IPS DF 4.7 (cell line): ENCODE measurements at regions not wholly inside any gene's neighbourhood (a gene's known extent, or its start where the extent isn't known, plus 50 kb on each side); places are given as distances from the start of the nearest gene placed in this dataset.

Source experiments
- DNase-seq: peaks from one replicate; pipeline ENCODE4 v3.0.0-alpha.2; 2013; ENCODE audit warnings: low spot score; ENCODE audit errors: extremely low read depth

- DNase-seq = no peak
Measured at GRCh38 chr3:181660337-181660736, 51.4 kb upstream of the SOX2 start.

DNA sequence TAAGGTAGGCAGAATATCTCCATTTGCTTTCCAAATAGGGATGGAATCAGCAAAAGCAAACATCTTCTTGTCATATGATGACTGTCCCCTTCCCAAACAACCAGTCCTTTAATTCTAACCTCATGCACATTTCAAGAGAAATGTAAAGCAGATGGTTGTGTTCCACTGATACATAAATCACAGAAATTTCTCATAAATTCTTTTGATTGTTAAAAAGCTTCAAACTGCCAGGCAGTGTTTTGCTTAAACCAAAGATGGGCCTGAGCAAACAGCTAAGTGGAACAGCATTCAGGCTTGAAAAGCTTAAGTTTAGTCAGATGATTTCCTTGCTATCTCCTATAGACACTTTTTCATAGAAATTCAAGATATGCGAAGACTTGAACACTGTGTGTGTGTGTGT lies 74.3 kb upstream of the SOX2 start:
- DNase-seq = no peak

- DNase-seq = no peak
Measured at GRCh38 chr3:181637056-181637455, 74.7 kb upstream of the SOX2 start.

DNA sequence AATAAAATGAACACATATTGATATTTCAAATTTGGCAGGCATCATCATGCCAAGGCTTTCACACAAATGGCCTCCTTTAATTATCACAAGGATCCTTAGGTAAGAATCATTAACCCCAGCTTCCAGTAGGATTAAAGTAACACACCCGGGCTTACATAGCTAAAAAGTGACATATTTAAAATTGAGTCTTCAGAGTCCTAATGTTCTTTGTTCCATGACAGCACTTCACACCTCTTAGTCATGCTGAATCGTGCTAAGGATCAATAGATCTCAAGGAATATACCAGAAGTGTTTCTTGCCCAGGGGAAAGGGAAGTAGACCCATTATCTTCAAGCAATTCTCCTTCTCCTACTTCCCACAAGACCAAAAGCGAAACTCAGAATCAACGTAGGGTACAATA lies 76.6 kb upstream of the SOX2 start:
- DNase-seq = no peak

DNA sequence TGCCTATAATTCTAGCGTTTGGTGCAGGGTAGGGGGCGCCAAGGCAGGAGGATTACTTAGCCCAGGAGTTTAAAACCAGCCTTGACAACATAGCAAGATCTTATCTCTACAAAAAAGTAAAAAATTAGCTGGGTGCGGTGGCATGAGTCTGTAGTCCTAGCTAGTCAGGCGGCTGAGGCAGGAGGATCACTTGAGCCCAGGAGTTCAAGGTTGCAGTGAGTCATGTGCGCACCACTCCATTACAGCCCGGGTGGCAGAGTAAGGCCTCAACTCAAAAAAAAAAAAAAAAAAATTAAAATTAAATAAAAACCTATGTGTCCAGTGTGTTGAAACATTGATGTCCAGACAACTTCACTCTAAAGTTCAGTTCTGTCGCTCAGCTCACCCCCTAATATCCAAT lies 78.2 kb upstream of the SOX2 start:
- DNase-seq = no peak

- DNase-seq = no peak
Measured at GRCh38 chr3:181631901-181632300, 79.8 kb upstream of the SOX2 start.

GRCh38 chr3:181630853-181631252 lies 80.9 kb upstream of the SOX2 start:
- no peak for DNase-seq

GRCh38 chr3:181629711-181630110 lies 82.0 kb upstream of the SOX2 start:
- DNase-seq = no peak

DNA sequence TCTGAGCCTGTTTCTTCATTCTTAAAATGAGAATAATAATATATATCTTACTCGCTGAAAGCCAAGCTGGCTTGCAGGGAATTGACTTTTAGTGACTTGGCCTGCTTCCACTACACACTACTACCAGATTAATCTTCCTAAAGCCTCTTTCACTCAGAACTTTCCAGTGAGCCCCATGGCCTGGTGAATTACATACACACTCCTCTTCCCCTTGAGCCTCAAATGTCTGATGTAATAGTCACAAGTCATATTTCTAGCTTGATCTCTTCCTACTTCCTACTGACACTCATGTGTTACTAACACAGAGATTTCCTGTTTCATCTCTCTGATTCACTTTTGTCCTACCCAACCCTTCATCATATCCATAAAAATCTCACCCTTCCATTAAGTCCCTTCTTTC lies 82.7 kb upstream of the SOX2 start:
- no peak for DNase-seq

- DNase-seq = no peak
Measured at GRCh38 chr3:181628384-181628783, 83.3 kb upstream of the SOX2 start.

GRCh38 chr3:181626036-181626435 lies 85.7 kb upstream of the SOX2 start:
- DNase-seq = no peak

GRCh38 chr3:181623924-181624694 lies 87.6 kb upstream of the SOX2 start:
- no peak for DNase-seq

DNA sequence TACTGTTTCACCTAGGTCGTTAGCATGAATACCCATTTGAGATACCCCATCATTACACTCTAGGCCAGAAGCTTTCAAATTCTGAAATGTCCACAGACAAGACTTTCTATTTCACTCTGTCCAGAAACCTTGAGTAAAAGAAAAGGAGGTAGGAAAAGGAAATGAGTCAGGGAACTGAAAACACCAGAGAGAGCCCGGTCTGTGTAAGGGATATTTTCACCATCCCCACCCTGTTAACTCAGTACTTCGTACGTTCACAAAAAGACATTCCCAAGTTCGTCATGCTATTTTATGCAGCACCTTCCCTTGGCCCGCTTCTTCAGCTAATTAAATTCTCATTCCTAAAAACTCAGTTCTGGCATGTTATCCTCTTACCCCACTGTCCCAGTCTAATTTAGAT lies 89.4 kb upstream of the SOX2 start:
- DNase-seq = no peak

DNA sequence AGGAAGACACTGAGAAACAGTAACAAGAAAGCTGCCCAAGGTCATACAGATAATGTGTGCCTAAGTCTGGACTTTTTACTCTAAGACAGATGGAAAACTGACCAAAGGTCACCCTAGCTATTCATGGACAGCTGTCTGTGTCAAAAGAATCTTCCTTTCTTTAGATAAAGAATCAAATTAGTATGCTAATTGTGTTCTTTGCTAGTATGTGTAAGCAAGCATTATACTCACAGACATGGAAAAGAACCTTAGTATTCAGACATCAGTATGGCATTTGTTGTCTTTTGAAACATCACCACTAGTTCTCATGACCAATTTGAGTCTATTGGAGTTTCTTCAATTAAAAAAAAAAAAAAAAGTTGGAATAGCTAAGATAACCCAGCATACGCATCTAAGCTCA lies 91.8 kb upstream of the SOX2 start:
- no peak for DNase-seq

DNA sequence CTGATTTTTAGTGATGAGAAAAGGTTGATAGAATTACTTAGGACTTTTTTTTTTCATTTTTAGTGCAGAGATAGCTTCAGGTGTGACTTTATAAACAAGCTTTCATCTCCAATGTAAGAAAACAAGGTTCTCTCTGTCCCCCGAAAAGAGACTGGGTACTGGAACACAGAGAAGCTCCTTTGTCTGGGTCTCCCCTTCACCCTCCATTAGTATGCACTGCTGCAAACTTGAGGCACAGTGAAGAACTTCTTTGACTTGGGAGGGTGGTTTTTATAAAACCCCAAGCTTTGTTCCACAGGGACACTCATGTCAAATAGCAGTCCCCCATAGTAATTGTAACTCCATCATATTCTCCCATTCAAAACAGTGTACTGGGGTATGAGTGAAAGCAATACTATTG lies 93.5 kb upstream of the SOX2 start:
- no peak for DNase-seq

DNA sequence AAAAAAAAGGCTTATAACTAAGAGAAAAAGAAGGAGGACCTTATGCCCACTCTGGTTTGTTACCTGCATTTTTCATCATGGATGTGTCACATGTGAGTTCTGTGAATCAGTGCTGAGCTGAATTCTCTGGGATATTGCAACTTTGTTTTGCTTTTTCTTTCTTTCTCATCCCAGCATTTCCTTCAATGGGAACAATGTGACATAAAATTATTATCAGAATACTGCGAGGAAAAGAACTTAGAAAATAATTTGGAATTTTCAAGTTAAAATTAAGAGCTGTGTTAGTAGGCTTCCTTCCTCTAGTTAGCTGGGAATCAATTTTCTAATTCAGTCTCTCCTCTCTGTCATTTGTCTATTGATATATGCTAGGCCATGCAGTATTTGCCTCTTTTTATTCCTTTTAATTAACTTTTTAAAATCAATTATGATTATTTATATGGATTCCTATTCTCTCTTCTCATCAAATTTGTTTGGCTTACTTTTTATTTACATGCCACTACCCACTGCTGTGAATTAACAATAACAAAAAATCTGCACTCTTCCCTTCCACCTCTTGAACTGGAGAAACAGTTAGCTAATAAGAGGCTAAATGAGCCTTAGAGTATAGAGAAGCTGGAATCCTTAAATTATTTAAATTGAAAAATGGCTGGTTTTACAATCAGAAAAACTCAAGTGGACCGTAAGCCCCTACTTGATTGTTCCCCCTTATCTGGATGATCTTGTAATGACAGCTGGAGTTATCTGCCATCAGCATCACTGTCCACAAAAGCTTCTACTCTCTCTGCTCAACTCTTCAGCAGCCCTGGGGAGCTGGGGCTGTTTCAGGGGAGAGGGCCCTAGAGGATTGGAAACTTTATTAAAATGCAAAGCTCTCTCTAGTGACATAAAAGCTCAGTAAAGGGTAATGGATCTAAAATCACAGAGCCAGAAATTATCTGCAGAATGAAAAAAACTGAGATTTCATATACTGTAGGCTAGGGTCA lies 95.3 kb upstream of the SOX2 start:
- no peak for DNase-seq

- DNase-seq = no peak
Measured at GRCh38 chr3:181615666-181616065, 96.1 kb upstream of the SOX2 start.

DNA sequence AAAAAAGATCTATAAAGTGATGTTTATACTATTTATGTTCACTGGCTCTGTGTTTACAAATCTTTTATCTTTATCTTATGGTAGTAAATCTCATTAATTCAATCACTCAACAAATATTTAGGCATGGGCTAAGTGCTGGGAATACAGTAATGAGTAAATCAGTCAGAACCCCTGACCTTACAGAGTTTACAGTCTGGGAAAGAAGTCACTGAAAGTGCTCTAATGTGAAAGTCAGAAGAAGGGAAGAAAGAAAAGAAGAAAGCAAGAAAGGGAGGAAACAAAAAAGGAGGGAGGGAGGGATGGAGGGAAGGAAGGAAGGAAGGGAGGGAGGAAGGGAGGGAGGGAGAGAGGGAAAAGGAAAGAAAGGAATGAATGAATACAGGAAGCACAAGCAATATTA lies 96.8 kb upstream of the SOX2 start:
- no peak for DNase-seq

DNA sequence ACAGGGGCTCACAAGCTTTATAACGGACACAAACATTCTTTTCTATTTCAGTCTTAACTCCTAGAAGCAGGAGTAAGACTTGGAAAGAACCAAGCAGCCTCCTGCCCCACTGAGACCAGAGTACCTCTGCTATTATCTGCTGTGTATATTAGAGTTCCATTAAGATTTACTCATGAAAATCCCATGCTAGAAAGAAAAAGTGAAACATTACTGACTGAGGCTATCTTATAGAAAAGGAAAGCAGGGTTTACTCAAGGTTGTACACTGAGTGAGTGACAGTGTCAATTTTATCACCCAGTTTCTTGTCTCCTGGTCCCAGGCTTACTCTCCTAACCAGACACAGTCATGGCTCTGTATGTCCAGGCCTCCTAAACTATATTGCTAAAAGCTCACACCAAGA lies 97.9 kb upstream of the SOX2 start:
- no peak for DNase-seq

GRCh38 chr3:181613191-181613590 lies 98.5 kb upstream of the SOX2 start:
- no peak for DNase-seq

DNA sequence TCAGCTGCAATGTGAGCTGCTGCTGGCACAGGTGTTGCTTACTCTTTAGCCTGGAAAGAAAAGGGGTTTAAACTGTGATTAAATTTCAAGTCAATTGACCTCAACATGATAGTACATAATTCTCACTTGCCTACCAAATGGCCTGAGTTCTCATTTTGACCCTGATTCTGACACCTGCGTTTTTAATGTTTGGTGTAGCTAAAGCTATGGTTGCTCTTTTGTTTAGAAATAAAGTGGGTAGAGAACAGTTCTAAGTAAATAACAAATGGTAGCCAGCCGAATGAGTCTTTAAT lies 100.8 kb upstream of the SOX2 start:
- DNase-seq = no peak

GRCh38 chr3:181610083-181610972 lies 101.4 kb upstream of the SOX2 start:
- DNase-seq = no peak
